ENCODE measurements at regions not wholly inside any gene's neighbourhood (a gene's known extent, or its start where the extent isn't known, plus 50 kb on each side); places are given as distances from the start of the nearest gene placed in this dataset.

DNA sequence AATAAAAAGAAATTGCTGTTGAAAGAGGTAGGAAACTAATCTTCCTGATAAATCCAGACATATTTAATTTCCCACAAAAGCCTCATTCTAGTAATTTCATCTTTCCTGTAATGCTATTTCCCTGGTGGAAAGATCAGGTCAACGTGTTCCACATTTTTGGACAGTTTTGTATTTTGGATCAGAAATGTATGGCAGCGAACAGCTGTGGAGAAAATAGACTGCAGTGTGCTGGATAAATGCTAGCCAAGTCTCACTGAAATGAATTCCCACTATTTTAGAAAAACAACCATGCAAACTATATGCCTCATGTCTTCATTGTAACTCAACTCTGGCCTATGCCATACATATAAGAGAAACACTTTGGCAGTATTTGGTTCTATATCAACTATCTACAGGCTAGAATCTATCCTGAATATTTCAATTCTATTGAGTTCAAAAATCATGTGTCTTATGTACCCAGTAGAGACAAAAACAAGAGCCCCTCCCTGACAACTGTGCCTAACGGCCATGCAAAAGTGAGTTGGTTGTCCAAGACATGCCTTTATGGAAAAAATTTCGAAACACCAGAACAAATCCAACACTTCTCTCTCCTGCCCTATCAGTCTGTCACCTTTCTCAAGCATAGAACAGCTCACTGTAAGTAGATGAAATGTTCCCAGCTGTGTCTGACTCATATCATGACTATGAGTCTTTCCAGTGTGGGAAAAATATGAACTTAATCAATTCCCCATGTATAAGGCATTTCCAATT, 191.3 kb upstream of the NREP start:
- TF ChIP-seq CTCF (IDR thresholded peaks at IDR 0.05) (no peak), POLR2A (IDR thresholded peaks at IDR 0.05) (no peak), EP300 (IDR thresholded peaks at IDR 0.05) (no peak)
